ENCODE measurements at regions not wholly inside any gene's neighbourhood (a gene's known extent, or its start where the extent isn't known, plus 50 kb on each side); places are given as distances from the start of the nearest gene placed in this dataset.

GRCh38 chr6:22681761-22682160, 112.4 kb downstream of the HDGFL1 start:
- Histone ChIP-seq H3K4me1 (ENCODE audit: control insufficient read depth, extremely low read depth, insufficient read depth, low read length) (no peaks in the 10 kb centered on the region), H3K27ac (ENCODE audit: insufficient read depth, low read length) (no peak overlapping the region), H3K4me2 (ENCODE audit: extremely low read depth, insufficient read depth, low read length) (no peak overlapping the region), H3K27me3 (ENCODE audit: control insufficient read depth, insufficient read depth, low read length) (no peaks in the 10 kb centered on the region), H3K36me3 (ENCODE audit: control insufficient read depth, insufficient read depth, low read length) (no peaks in the 10 kb centered on the region), H4K20me1 (ENCODE audit: control insufficient read depth, extremely low read depth, insufficient read depth, low read length) (no peaks in the 10 kb centered on the region), H3K9me3 (ENCODE audit: control insufficient read depth, insufficient read depth, low read depth, low read length) (no peaks in the 10 kb centered on the region), H3K79me2 (ENCODE audit: control insufficient read depth, insufficient read depth, low read length) (no peaks in the 10 kb centered on the region), H3K9ac (ENCODE audit: insufficient read depth, low read length) (no peak overlapping the region), H2AFZ (ENCODE audit: low read length) (peak overlapping the region; percentile 39), H3K4me3 (replicated peaks in 1 of 4; ENCODE audit: control extremely low read depth in 1 of 4, insufficient read depth in 1 of 4, low read depth in 3 of 4, low read length in 4 of 4) (no peak overlapping the region)
- DNase-seq (ENCODE audit: low read depth in 2 of 2) = peak in 1 of 2 donors; percentile 18
- TF ChIP-seq EZH2 (IDR thresholded peaks at IDR 0.05; ENCODE audit: low read length, missing control alignments) (no peak), CTCF (conservative IDR thresholded peaks at IDR 0.05 in 1 of 2, IDR thresholded peaks at IDR 0.05 in 1 of 2; ENCODE audit: low read depth in 1 of 2, low read length in 2 of 2) (no peak)

GRCh38 chr6:22682979-22683378, 113.6 kb downstream of the HDGFL1 start:
- no peak overlapping the region for H3K4me2 ChIP-seq (ENCODE audit: extremely low read depth, insufficient read depth, low read length)
- no peaks in the 10 kb centered on the region for H3K79me2 ChIP-seq (ENCODE audit: control insufficient read depth, insufficient read depth, low read length)
- DNase-seq (ENCODE audit: low read depth in 2 of 2) = no peak
- H3K9ac ChIP-seq (ENCODE audit: insufficient read depth, low read length) = no peak overlapping the region
- no peaks in the 10 kb centered on the region for H3K36me3 ChIP-seq (ENCODE audit: control insufficient read depth, insufficient read depth, low read length)
- no peak overlapping the region for H3K4me3 ChIP-seq (replicated peaks in 1 of 4; ENCODE audit: control extremely low read depth in 1 of 4, insufficient read depth in 1 of 4, low read depth in 3 of 4, low read length in 4 of 4)
- H3K27me3 ChIP-seq (ENCODE audit: control insufficient read depth, insufficient read depth, low read length) = no peaks in the 10 kb centered on the region
- H3K9me3 ChIP-seq (ENCODE audit: control insufficient read depth, insufficient read depth, low read depth, low read length) = no peaks in the 10 kb centered on the region
- H2AFZ ChIP-seq (ENCODE audit: low read length) = no peak overlapping the region
- no peaks in the 10 kb centered on the region for H4K20me1 ChIP-seq (ENCODE audit: control insufficient read depth, extremely low read depth, insufficient read depth, low read length)
- no peaks in the 10 kb centered on the region for H3K4me1 ChIP-seq (ENCODE audit: control insufficient read depth, extremely low read depth, insufficient read depth, low read length)
- no peak overlapping the region for H3K27ac ChIP-seq (ENCODE audit: insufficient read depth, low read length)
- TF ChIP-seq CTCF (conservative IDR thresholded peaks at IDR 0.05 in 1 of 2, IDR thresholded peaks at IDR 0.05 in 1 of 2; ENCODE audit: low read depth in 1 of 2, low read length in 2 of 2) (no peak), EZH2 (IDR thresholded peaks at IDR 0.05; ENCODE audit: low read length, missing control alignments) (no peak)

- TF ChIP-seq CTCF (conservative IDR thresholded peaks at IDR 0.05 in 1 of 2, IDR thresholded peaks at IDR 0.05 in 1 of 2; ENCODE audit: low read depth in 1 of 2, low read length in 2 of 2) (no peak), EZH2 (IDR thresholded peaks at IDR 0.05; ENCODE audit: low read length, missing control alignments) (no peak)
- H3K27me3 ChIP-seq (ENCODE audit: control insufficient read depth, insufficient read depth, low read length) = no peaks in the 10 kb centered on the region
- H3K79me2 ChIP-seq (ENCODE audit: control insufficient read depth, insufficient read depth, low read length) = no peaks in the 10 kb centered on the region
Measured at GRCh38 chr6:22690446-22690845, 121.1 kb downstream of the HDGFL1 start.

More at GRCh38 chr6:22690446-22690845, 121.1 kb downstream of the HDGFL1 start:
- H4K20me1 ChIP-seq (ENCODE audit: control insufficient read depth, extremely low read depth, insufficient read depth, low read length) = no peaks in the 10 kb centered on the region
- no peaks in the 10 kb centered on the region for H3K4me1 ChIP-seq (ENCODE audit: control insufficient read depth, extremely low read depth, insufficient read depth, low read length)
- no peak overlapping the region for H3K4me3 ChIP-seq (replicated peaks in 1 of 4; ENCODE audit: control extremely low read depth in 1 of 4, insufficient read depth in 1 of 4, low read depth in 3 of 4, low read length in 4 of 4)
- no peaks in the 10 kb centered on the region for H3K9me3 ChIP-seq (ENCODE audit: control insufficient read depth, insufficient read depth, low read depth, low read length)
- no peaks in the 10 kb centered on the region for H3K36me3 ChIP-seq (ENCODE audit: control insufficient read depth, insufficient read depth, low read length)
- H2AFZ ChIP-seq (ENCODE audit: low read length) = no peak overlapping the region
- no peak overlapping the region for H3K9ac ChIP-seq (ENCODE audit: insufficient read depth, low read length)
- DNase-seq (ENCODE audit: low read depth in 2 of 2) = no peak
- H3K4me2 ChIP-seq (ENCODE audit: extremely low read depth, insufficient read depth, low read length) = no peak overlapping the region
- H3K27ac ChIP-seq (ENCODE audit: insufficient read depth, low read length) = no peak overlapping the region
